Caco-2 (cell line): ENCODE measurements at regions not wholly inside any gene's neighbourhood (a gene's known extent, or its start where the extent isn't known, plus 50 kb on each side); places are given as distances from the start of the nearest gene placed in this dataset.

Experiments used
- BruUV-seq: library from RNA; stranded (reverse); fragments of 400-500 nt; replicated peaks from 2 replicates; lab custom pipeline; 2021; lab: Mats Ljungman, UMichigan
- CTCF ChIA-PET: fragments of 300-600 bp; sonication (Branson Sonifier 250); formaldehyde crosslinking; loops from one replicate; lab custom pipeline; 2022; ENCODE audit warnings: antibody characterized with exemption; lab: Charles Lee
- POLR2A ChIA-PET: fragments of 300-600 bp; sonication (Branson Sonifier 250); formaldehyde crosslinking; loops from one replicate; lab custom pipeline; 2022; ENCODE audit warnings: antibody characterized with exemption; lab: Charles Lee
- DNase-seq, 2 experiments: peaks; one replicate each; pipeline versions ENCODE4 v3.0.0 to v3.0.0-alpha.2; 2020 to 2022
- H3K27me3 ChIP-seq: replicated peaks from 2 replicates; pipeline ENCODE4 v1.6.0; 2011; ENCODE audit warnings: low read length; ENCODE audit not compliant: control insufficient read depth, insufficient read depth
- H3K36me3 ChIP-seq: 2 replicates; pipeline ENCODE4 v1.5.1; 2011; ENCODE audit warnings: low read length; ENCODE audit not compliant: control insufficient read depth, insufficient read depth
- H3K4me1 ChIP-seq: fragments of 250-450 bp; sonication (Bioruptor Pico); 2 replicates; pipeline ENCODE4 v1.5.1; 2020; ENCODE audit warnings: mild to moderate bottlenecking
- H3K4me3 ChIP-seq: 2 replicates; pipeline ENCODE4 v1.5.1; 2011; ENCODE audit warnings: low read depth, mild to moderate bottlenecking, control low read depth, low read length
- H3K9me3 ChIP-seq: fragments of 250-450 bp; sonication (Bioruptor Pico); 2 replicates; pipeline ENCODE4 v1.5.1; 2020; ENCODE audit warnings: mild to moderate bottlenecking, moderate library complexity
- H3K27ac Mint-ChIP-seq: one replicate; pipeline ENCODE4 v1.8.0; 2022; ENCODE audit warnings: mixed read lengths; ENCODE audit not compliant: unreplicated experiment
- H3K27me3 Mint-ChIP-seq: one replicate; pipeline ENCODE4 v1.8.0; 2022; ENCODE audit warnings: mixed read lengths; ENCODE audit not compliant: insufficient read depth, unreplicated experiment
- H3K36me3 Mint-ChIP-seq: one replicate; pipeline ENCODE4 v1.8.0; 2022; ENCODE audit warnings: mild to moderate bottlenecking, mixed read lengths; ENCODE audit not compliant: insufficient read depth, unreplicated experiment
- H3K4me1 Mint-ChIP-seq: one replicate; pipeline ENCODE4 v1.8.0; 2022; ENCODE audit warnings: low read depth, mixed read lengths; ENCODE audit not compliant: unreplicated experiment
- H3K4me3 Mint-ChIP-seq: one replicate; pipeline ENCODE4 v1.8.0; 2022; ENCODE audit warnings: mild to moderate bottlenecking, moderate library complexity, mixed read lengths; ENCODE audit not compliant: unreplicated experiment
- H3K9me3 Mint-ChIP-seq: one replicate; pipeline ENCODE4 v1.8.0; 2022; ENCODE audit warnings: mixed read lengths; ENCODE audit not compliant: unreplicated experiment
- CTCF ChIP-seq, 2 experiments: fragments of 200-600 bp in 1 of 2; IDR thresholded peaks; 1 replicate in 1 of 2; 2 replicates in 1 of 2; pipeline versions ENCODE4 v1.5.1 to v1.8.0; 2011 to 2022; ENCODE audit warnings: antibody characterized with exemption in 1 of 2, control low read depth in 1 of 2, inconsistent platforms in 1 of 2, low read depth in 1 of 2, low read length in 1 of 2, mild to moderate bottlenecking in 1 of 2, moderate library complexity in 1 of 2; ENCODE audit not compliant: insufficient read depth in 1 of 2, severe bottlenecking in 1 of 2, unreplicated experiment in 1 of 2
- intact Hi-C: fragments of 100-400 bp; cut with micrococcal nuclease; formaldehyde crosslinking; loops from one replicate; pipeline ENCODE4 v1.10.0; 2022; ENCODE audit not compliant: unreplicated experiment

- DNase-seq = no peak
- Histone ChIP-seq H3K4me3 (no peak overlapping the region), H3K4me1 (peaks cover 63% of the 10 kb centered on the region), H3K36me3 (no peaks in the 10 kb centered on the region), H3K27me3 (no peaks in the 10 kb centered on the region), H3K9me3 (no peaks in the 10 kb centered on the region)
- no peaks in the 10 kb centered on the region for H3K9me3 Mint-ChIP-seq
- H3K36me3 Mint-ChIP-seq = no peaks in the 10 kb centered on the region
- no peaks in the 10 kb centered on the region for H3K27me3 Mint-ChIP-seq
- no peak for TF ChIP-seq CTCF (IDR thresholded peaks at IDR 0.05; ENCODE audit: insufficient read depth in 1 of 2, low read depth in 1 of 2, low read length in 1 of 2, severe bottlenecking in 1 of 2, unreplicated experiment in 1 of 2)
- peak overlapping the region; percentile 56 for H3K4me3 Mint-ChIP-seq
- intact Hi-C loops = loop anchor here (1.0 kb wide), 2 partner anchors 26 to 49 kb away; no protein-coding TSS in a partner anchor
- H3K27ac Mint-ChIP-seq = peak overlapping the region; percentile 89
- no TSS peak for BruUV-seq
- CTCF ChIA-PET = no interaction called here
- POLR2A ChIA-PET = no interaction called here
- H3K4me1 Mint-ChIP-seq = peaks cover 12% of the 10 kb centered on the region
Measured at GRCh38 chr5:14036947-14037346, 92.5 kb upstream of the DNAH5 start.

- H3K9me3 Mint-ChIP-seq = no peaks in the 10 kb centered on the region
- Histone ChIP-seq H3K36me3 (no peaks in the 10 kb centered on the region), H3K4me3 (no peak overlapping the region), H3K27me3 (no peaks in the 10 kb centered on the region), H3K4me1 (peaks cover 63% of the 10 kb centered on the region), H3K9me3 (no peaks in the 10 kb centered on the region)
- H3K27ac Mint-ChIP-seq = peak overlapping the region; percentile 89
- H3K27me3 Mint-ChIP-seq = no peaks in the 10 kb centered on the region
- intact Hi-C loops = loop anchor here (1.0 kb wide), 2 partner anchors 25 to 48 kb away; no protein-coding TSS in a partner anchor
- ChIA-PET POLR2A (no interaction called here), CTCF (no interaction called here)
- peaks cover 12% of the 10 kb centered on the region for H3K4me1 Mint-ChIP-seq
- no peak for TF ChIP-seq CTCF (IDR thresholded peaks at IDR 0.05; ENCODE audit: insufficient read depth in 1 of 2, low read depth in 1 of 2, low read length in 1 of 2, severe bottlenecking in 1 of 2, unreplicated experiment in 1 of 2)
- H3K4me3 Mint-ChIP-seq = peak overlapping the region; percentile 56
- DNase-seq = peak; percentile 32 to 69
- BruUV-seq = TSS peak; percentile 74
- H3K36me3 Mint-ChIP-seq = no peaks in the 10 kb centered on the region
Measured at GRCh38 chr5:14036514-14036913, 92.0 kb upstream of the DNAH5 start.

GRCh38 chr5:14035859-14036503, 91.5 kb upstream of the DNAH5 start:
- Mint-ChIP-seq H3K36me3 (no peaks in the 10 kb centered on the region), H3K9me3 (no peaks in the 10 kb centered on the region), H3K27me3 (no peaks in the 10 kb centered on the region), H3K4me1 (peaks cover 12% of the 10 kb centered on the region), H3K27ac (peak overlapping the region; percentile 89), H3K4me3 (peak overlapping the region; percentile 56)
- H3K9me3 ChIP-seq = no peaks in the 10 kb centered on the region
- no peaks in the 10 kb centered on the region for H3K36me3 ChIP-seq
- H3K27me3 ChIP-seq = no peaks in the 10 kb centered on the region
- POLR2A ChIA-PET = no interaction called here
- intact Hi-C loops = loop anchor here (1.0 kb wide), 2 partner anchors 25 to 48 kb away; no protein-coding TSS in a partner anchor
- no peak overlapping the region for H3K4me3 ChIP-seq
- BruUV-seq = no TSS peak
- CTCF ChIA-PET = no interaction called here
- TF ChIP-seq CTCF (IDR thresholded peaks at IDR 0.05; ENCODE audit: insufficient read depth in 1 of 2, low read depth in 1 of 2, low read length in 1 of 2, severe bottlenecking in 1 of 2, unreplicated experiment in 1 of 2) = no peak
- H3K4me1 ChIP-seq = peaks cover 63% of the 10 kb centered on the region
- DNase-seq = peak; percentile 49 to 71
